Naive thymus-derived CD8-positive, alpha-beta T cell (primary cell): ENCODE measurements at regions not wholly inside any gene's neighbourhood (a gene's known extent, or its start where the extent isn't known, plus 50 kb on each side); places are given as distances from the start of the nearest gene placed in this dataset.

Experiments
- ATAC-seq, 2 donors: fragments of 150-1000 bp; cut with Tn5 transposase in 1 of 2; sonication (Bioruptor Pico), chemical (Tn5 transposase) in 1 of 2; 1 replicate in 1 of 2; 2 replicates in 1 of 2; pipeline ENCODE4 v1.10.0; 2021; ENCODE audit warnings: mild to moderate bottlenecking in 2 of 2, moderate library complexity in 2 of 2
- POLR2A ChIA-PET: fragments of 350-600 bp; sonication (Branson Sonifier 250); formaldehyde crosslinking; loops from one replicate; lab custom pipeline; 2021; ENCODE audit warnings: antibody characterized with exemption; lab: Charles Lee
- DNase-seq, 10 donors: peaks; one replicate each; pipeline versions ENCODE4 v3.0.0 to v3.0.0-alpha.2; 2020 to 2022
- H3K27ac Mint-ChIP-seq, 10 donors: one replicate each; pipeline ENCODE4 v1.8.0; 2020 to 2022; ENCODE audit warnings: mild to moderate bottlenecking in 10 of 10, mixed read lengths in 10 of 10, moderate library complexity in 4 of 10, inconsistent platforms in 1 of 10
- H3K27me3 Mint-ChIP-seq, 5 donors: one replicate each; pipeline ENCODE4 v1.8.0; 2021 to 2022; ENCODE audit warnings: mixed read lengths in 5 of 5
- H3K36me3 Mint-ChIP-seq, 3 donors: one replicate each; pipeline ENCODE4 v1.8.0; 2020 to 2022; ENCODE audit warnings: mixed read lengths in 3 of 3, mild to moderate bottlenecking in 2 of 3, inconsistent platforms in 1 of 3
- H3K4me1 Mint-ChIP-seq, 4 donors: one replicate each; pipeline ENCODE4 v1.8.0; 2021 to 2022; ENCODE audit warnings: mixed read lengths in 4 of 4
- H3K4me3 Mint-ChIP-seq, 10 donors: one replicate each; pipeline ENCODE4 v1.8.0; 2020 to 2022; ENCODE audit warnings: mild to moderate bottlenecking in 10 of 10, mixed read lengths in 10 of 10, moderate library complexity in 6 of 10, inconsistent platforms in 1 of 10
- H3K9me3 Mint-ChIP-seq, 9 donors: one replicate each; pipeline ENCODE4 v1.8.0; 2020 to 2022; ENCODE audit warnings: mixed read lengths in 9 of 9, mild to moderate bottlenecking in 3 of 9, inconsistent platforms in 1 of 9, moderate library complexity in 1 of 9

- POLR2A ChIA-PET = no interaction called here
- Mint-ChIP-seq H3K27ac (no peak overlapping the region), H3K36me3 (no peaks in the 10 kb centered on the region), H3K27me3 (peaks cover 0 to 16% (median 7%) of the 10 kb centered on the region in 5 donors), H3K9me3 (no peaks in the 10 kb centered on the region), H3K4me3 (no peak overlapping the region), H3K4me1 (peaks cover 0 to 4% (median 2%) of the 10 kb centered on the region in 4 donors)
- no peak for DNase-seq
- ATAC-seq = no peak
Measured at GRCh38 chr13:109481040-109481439, 305.3 kb downstream of the IRS2 start.

GRCh38 chr13:109480011-109480955 is 306.1 kb downstream of the IRS2 start:
- Mint-ChIP-seq H3K27me3 (peaks cover 0 to 19% (median 7%) of the 10 kb centered on the region in 5 donors), H3K27ac (no peak overlapping the region), H3K9me3 (no peaks in the 10 kb centered on the region), H3K36me3 (no peaks in the 10 kb centered on the region), H3K4me1 (peaks cover 0 to 4% (median 2%) of the 10 kb centered on the region in 4 donors), H3K4me3 (no peak overlapping the region)
- ATAC-seq (no peak), DNase-seq (no peak)
- POLR2A ChIA-PET = no interaction called here

- DNase-seq = no peak
- Mint-ChIP-seq H3K36me3 (no peaks in the 10 kb centered on the region), H3K4me3 (no peak overlapping the region), H3K27me3 (peaks cover 0 to 19% (median 7%) of the 10 kb centered on the region in 5 donors), H3K9me3 (no peaks in the 10 kb centered on the region), H3K27ac (no peak overlapping the region), H3K4me1 (peaks cover 0 to 4% (median 2%) of the 10 kb centered on the region in 4 donors)
- POLR2A ChIA-PET = no interaction called here
- ATAC-seq = no peak
Measured at GRCh38 chr13:109479534-109479933, 306.8 kb downstream of the IRS2 start.

GRCh38 chr13:109476001-109476400 is 310.4 kb downstream of the IRS2 start:
- DNase-seq (no peak), ATAC-seq (no peak)
- H3K36me3 Mint-ChIP-seq = no peaks in the 10 kb centered on the region
- H3K4me3 Mint-ChIP-seq = no peak overlapping the region
- no peaks in the 10 kb centered on the region for H3K9me3 Mint-ChIP-seq
- H3K27me3 Mint-ChIP-seq = peaks cover 0 to 19% (median 7%) of the 10 kb centered on the region in 5 donors
- no peak overlapping the region for H3K27ac Mint-ChIP-seq
- peaks cover 0 to 2% (median 0%) of the 10 kb centered on the region in 4 donors for H3K4me1 Mint-ChIP-seq
- POLR2A ChIA-PET = interaction anchor here (0.5 kb wide), 1 partner anchor 13 kb away, joined by 3 read pairs; no protein-coding TSS in a partner anchor

- ATAC-seq = no peak
- peaks cover under 1 to 18% (median 9%) of the 10 kb centered on the region in 9 donors for H3K9me3 Mint-ChIP-seq
- peaks cover 1 to 25% (median 7%) of the 10 kb centered on the region in 5 donors for H3K27me3 Mint-ChIP-seq
- DNase-seq = no peak
- H3K36me3 Mint-ChIP-seq = peaks cover 0 to 6% (median 4%) of the 10 kb centered on the region in 3 donors
- no peak overlapping the region for H3K4me3 Mint-ChIP-seq
- H3K27ac Mint-ChIP-seq = no peak overlapping the region
- no peaks in the 10 kb centered on the region for H3K4me1 Mint-ChIP-seq
- POLR2A ChIA-PET = no interaction called here
Measured at GRCh38 chr13:109468123-109468522, 318.3 kb downstream of the IRS2 start.

- Mint-ChIP-seq H3K4me1 (no peaks in the 10 kb centered on the region), H3K27me3 (peaks cover 1 to 25% (median 5%) of the 10 kb centered on the region in 5 donors), H3K36me3 (peaks cover 0 to 24% (median 7%) of the 10 kb centered on the region in 3 donors), H3K9me3 (peaks cover 13 to 37% (median 26%) of the 10 kb centered on the region in 9 donors), H3K4me3 (no peak overlapping the region), H3K27ac (no peak overlapping the region)
- DNase-seq (no peak), ATAC-seq (no peak)
- POLR2A ChIA-PET = no interaction called here
Measured at GRCh38 chr13:109465148-109465547, 321.2 kb downstream of the IRS2 start.

- Mint-ChIP-seq H3K27ac (no peak overlapping the region), H3K27me3 (peaks cover 0 to 20% (median 7%) of the 10 kb centered on the region in 5 donors), H3K9me3 (peaks cover 0 to 9% (median 2%) of the 10 kb centered on the region in 9 donors), H3K36me3 (peaks cover 0 to 9% (median 0%) of the 10 kb centered on the region in 3 donors), H3K4me1 (no peaks in the 10 kb centered on the region), H3K4me3 (no peak overlapping the region)
- no peak for ATAC-seq
- POLR2A ChIA-PET = no interaction called here
- no peak for DNase-seq
Measured at GRCh38 chr13:109454167-109454917, 332.0 kb downstream of the IRS2 start.

- POLR2A ChIA-PET = no interaction called here
- Mint-ChIP-seq H3K9me3 (peaks cover 0 to 9% (median 2%) of the 10 kb centered on the region in 9 donors), H3K4me1 (no peaks in the 10 kb centered on the region), H3K36me3 (peaks cover 0 to 9% (median 0%) of the 10 kb centered on the region in 3 donors), H3K4me3 (no peak overlapping the region), H3K27me3 (peaks cover 2 to 27% (median 12%) of the 10 kb centered on the region in 5 donors), H3K27ac (no peak overlapping the region)
- ATAC-seq (no peak), DNase-seq (no peak)
Measured at GRCh38 chr13:109451726-109452125, 334.7 kb downstream of the IRS2 start.

GRCh38 chr13:109448629-109449028 is 337.8 kb downstream of the IRS2 start:
- ATAC-seq = no peak
- Mint-ChIP-seq H3K4me1 (no peaks in the 10 kb centered on the region), H3K9me3 (peaks cover 0 to 21% (median 10%) of the 10 kb centered on the region in 9 donors)

GRCh38 chr13:109447667-109448066 is 338.7 kb downstream of the IRS2 start:
- POLR2A ChIA-PET = no interaction called here
- peaks cover 0 to 27% (median 10%) of the 10 kb centered on the region in 9 donors for H3K9me3 Mint-ChIP-seq
- H3K36me3 Mint-ChIP-seq = no peaks in the 10 kb centered on the region
- H3K27ac Mint-ChIP-seq = no peak overlapping the region
- DNase-seq (no peak), ATAC-seq (no peak)
- H3K27me3 Mint-ChIP-seq = peaks cover 3 to 37% (median 12%) of the 10 kb centered on the region in 5 donors
- no peak overlapping the region for H3K4me3 Mint-ChIP-seq
- H3K4me1 Mint-ChIP-seq = no peaks in the 10 kb centered on the region

More at GRCh38 chr13:109448629-109449028, 337.8 kb downstream of the IRS2 start:
- H3K27me3 Mint-ChIP-seq = peaks cover 2 to 37% (median 12%) of the 10 kb centered on the region in 5 donors
- DNase-seq = no peak
- peaks cover 0 to 8% (median 0%) of the 10 kb centered on the region in 3 donors for H3K36me3 Mint-ChIP-seq
- POLR2A ChIA-PET = no interaction called here
- H3K4me3 Mint-ChIP-seq = no peak overlapping the region
- peak overlapping the region in 1 of 10 donors; percentile 2 for H3K27ac Mint-ChIP-seq

- H3K4me1 Mint-ChIP-seq = no peaks in the 10 kb centered on the region
- no peak for ATAC-seq
Measured at GRCh38 chr13:109440320-109440719, 346.1 kb downstream of the IRS2 start.

GRCh38 chr13:109439813-109440212 is 346.6 kb downstream of the IRS2 start:
- peaks cover 3 to 17% (median 9%) of the 10 kb centered on the region in 5 donors for H3K27me3 Mint-ChIP-seq
- peaks cover 0 to under 1% (median 0%) of the 10 kb centered on the region in 3 donors for H3K36me3 Mint-ChIP-seq
- no peaks in the 10 kb centered on the region for H3K4me1 Mint-ChIP-seq
- H3K4me3 Mint-ChIP-seq = no peak overlapping the region
- no peak for DNase-seq
- peaks cover 0 to 22% (median 11%) of the 10 kb centered on the region in 9 donors for H3K9me3 Mint-ChIP-seq
- H3K27ac Mint-ChIP-seq = no peak overlapping the region
- no peak for ATAC-seq
- POLR2A ChIA-PET = no interaction called here

More at GRCh38 chr13:109440320-109440719, 346.1 kb downstream of the IRS2 start:
- POLR2A ChIA-PET = no interaction called here
- no peak for DNase-seq
- H3K4me3 Mint-ChIP-seq = no peak overlapping the region
- H3K27me3 Mint-ChIP-seq = peaks cover 3 to 17% (median 9%) of the 10 kb centered on the region in 5 donors
- no peak overlapping the region for H3K27ac Mint-ChIP-seq
- H3K36me3 Mint-ChIP-seq = no peaks in the 10 kb centered on the region
- H3K9me3 Mint-ChIP-seq = peaks cover 0 to 20% (median 11%) of the 10 kb centered on the region in 9 donors
